ENCODE measurements at regions not wholly inside any gene's neighbourhood (a gene's known extent, or its start where the extent isn't known, plus 50 kb on each side); places are given as distances from the start of the nearest gene placed in this dataset.

DNA sequence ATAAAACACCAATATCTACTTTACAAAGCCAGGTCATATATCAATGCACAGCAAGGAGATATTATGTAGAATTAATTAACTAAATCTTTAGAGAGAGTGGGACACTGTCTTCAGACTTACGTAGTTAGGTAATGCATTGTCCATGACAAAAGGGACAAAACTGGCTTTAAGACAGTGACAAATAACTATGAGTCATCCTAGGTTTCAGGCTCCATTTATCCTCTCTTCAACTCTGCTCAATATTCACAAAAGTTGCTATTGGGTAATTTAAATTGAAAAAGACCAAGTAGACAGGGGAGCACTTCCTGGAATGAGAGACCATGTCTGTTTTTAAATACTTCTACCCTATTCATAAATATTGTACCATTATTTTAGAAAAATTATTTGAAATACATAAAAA lies 464.5 kb downstream of the ARL4A start:
- CTCF ChIA-PET (ENCODE audit: unreplicated experiment), result no interaction called here
- no peaks in the 10 kb centered on the region for H3K9me2 ChIP-seq (ENCODE audit: insufficient read depth, low read length)
- TF ChIP-seq, protein P1, sequence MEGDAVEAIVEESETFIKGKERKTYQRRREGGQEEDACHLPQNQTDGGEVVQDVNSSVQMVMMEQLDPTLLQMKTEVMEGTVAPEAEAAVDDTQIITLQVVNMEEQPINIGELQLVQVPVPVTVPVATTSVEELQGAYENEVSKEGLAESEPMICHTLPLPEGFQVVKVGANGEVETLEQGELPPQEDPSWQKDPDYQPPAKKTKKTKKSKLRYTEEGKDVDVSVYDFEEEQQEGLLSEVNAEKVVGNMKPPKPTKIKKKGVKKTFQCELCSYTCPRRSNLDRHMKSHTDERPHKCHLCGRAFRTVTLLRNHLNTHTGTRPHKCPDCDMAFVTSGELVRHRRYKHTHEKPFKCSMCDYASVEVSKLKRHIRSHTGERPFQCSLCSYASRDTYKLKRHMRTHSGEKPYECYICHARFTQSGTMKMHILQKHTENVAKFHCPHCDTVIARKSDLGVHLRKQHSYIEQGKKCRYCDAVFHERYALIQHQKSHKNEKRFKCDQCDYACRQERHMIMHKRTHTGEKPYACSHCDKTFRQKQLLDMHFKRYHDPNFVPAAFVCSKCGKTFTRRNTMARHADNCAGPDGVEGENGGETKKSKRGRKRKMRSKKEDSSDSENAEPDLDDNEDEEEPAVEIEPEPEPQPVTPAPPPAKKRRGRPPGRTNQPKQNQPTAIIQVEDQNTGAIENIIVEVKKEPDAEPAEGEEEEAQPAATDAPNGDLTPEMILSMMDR (conservative IDR thresholded peaks at IDR 0.05; ENCODE audit: low read length), result no peak
- TF ChIP-seq EZH2phosphoT487 (IDR thresholded peaks at IDR 0.05; ENCODE audit: borderline replicate concordance, low read depth, low read length), result no peak
- POLR2A ChIA-PET, result interaction anchor here (0.7 to 1.3 kb wide), 2 partner anchors 8 to 25 kb away, joined by 3 read pairs; no protein-coding TSS in a partner anchor
- H3K9me3 ChIP-seq (ENCODE audit: low read length), result no peaks in the 10 kb centered on the region
- intact Hi-C loops (cut with micrococcal nuclease; ENCODE audit: unreplicated experiment), result no loop called here
- no peak overlapping the region for H3K4me2 ChIP-seq (ENCODE audit: low read length)
- H3K36me3 ChIP-seq (ENCODE audit: insufficient read depth, low read length), result no peaks in the 10 kb centered on the region
- no peak overlapping the region for H3K27ac ChIP-seq (ENCODE audit: low read depth, low read length, poor library complexity, severe bottlenecking)
- DNase-seq (ENCODE audit: low spot score), result no peak
- no peaks in the 10 kb centered on the region for H4K20me1 ChIP-seq (ENCODE audit: insufficient read depth, low read length)
- H3K4me3 ChIP-seq (ENCODE audit: low read depth, low read length, poor library complexity, severe bottlenecking), result no peak overlapping the region
- no peaks in the 10 kb centered on the region for H3K4me1 ChIP-seq (ENCODE audit: insufficient read depth, low read length, poor library complexity, severe bottlenecking)
- no peaks in the 10 kb centered on the region for H3K79me2 ChIP-seq (ENCODE audit: insufficient read depth, low read depth, low read length)
- BruUV-seq (replicated peaks), result no TSS peak
- no peak overlapping the region for H2AFZ ChIP-seq (ENCODE audit: low read length)

DNA sequence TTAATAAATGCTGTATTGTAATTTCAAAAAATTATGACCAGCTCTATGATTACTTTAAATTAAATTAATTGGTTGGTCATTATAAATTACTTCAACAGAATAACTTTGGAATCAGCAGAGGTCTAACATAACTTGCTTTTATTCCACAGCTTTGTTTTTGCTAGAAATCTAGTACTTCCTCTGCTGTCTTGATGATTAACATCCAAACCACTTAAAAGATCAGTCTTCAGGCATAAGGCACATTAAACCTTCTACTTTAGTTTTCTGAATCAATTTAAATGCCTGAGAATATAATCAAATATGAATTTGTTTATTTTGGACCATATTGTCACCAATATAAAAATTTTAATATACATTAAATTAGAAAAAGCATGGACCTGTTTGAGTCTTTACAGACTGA lies 465.3 kb downstream of the ARL4A start:
- no peak overlapping the region for H3K27ac ChIP-seq (ENCODE audit: low read depth, low read length, poor library complexity, severe bottlenecking)
- H3K36me3 ChIP-seq (ENCODE audit: insufficient read depth, low read length), result no peaks in the 10 kb centered on the region
- no TSS peak for BruUV-seq (replicated peaks)
- H3K4me1 ChIP-seq (ENCODE audit: insufficient read depth, low read length, poor library complexity, severe bottlenecking), result no peaks in the 10 kb centered on the region
- ChIA-PET CTCF (ENCODE audit: unreplicated experiment) (no interaction called here), POLR2A (interaction anchor here (1.2 kb wide), 1 partner anchor 20 kb away, joined by 4 read pairs; no protein-coding TSS in a partner anchor)
- no peaks in the 10 kb centered on the region for H3K9me2 ChIP-seq (ENCODE audit: insufficient read depth, low read length)
- H3K79me2 ChIP-seq (ENCODE audit: insufficient read depth, low read depth, low read length), result no peaks in the 10 kb centered on the region
- no peak for DNase-seq (ENCODE audit: low spot score)
- no peak overlapping the region for H2AFZ ChIP-seq (ENCODE audit: low read length)
- TF ChIP-seq, protein P1 (conservative IDR thresholded peaks at IDR 0.05; ENCODE audit: low read length), result no peak
- no peak for TF ChIP-seq EZH2phosphoT487 (IDR thresholded peaks at IDR 0.05; ENCODE audit: borderline replicate concordance, low read depth, low read length)
- no peak overlapping the region for H3K4me2 ChIP-seq (ENCODE audit: low read length)
- intact Hi-C loops (cut with micrococcal nuclease; ENCODE audit: unreplicated experiment), result no loop called here
- no peaks in the 10 kb centered on the region for H3K9me3 ChIP-seq (ENCODE audit: low read length)
- H3K4me3 ChIP-seq (ENCODE audit: low read depth, low read length, poor library complexity, severe bottlenecking), result no peak overlapping the region
- H4K20me1 ChIP-seq (ENCODE audit: insufficient read depth, low read length), result no peaks in the 10 kb centered on the region

DNA sequence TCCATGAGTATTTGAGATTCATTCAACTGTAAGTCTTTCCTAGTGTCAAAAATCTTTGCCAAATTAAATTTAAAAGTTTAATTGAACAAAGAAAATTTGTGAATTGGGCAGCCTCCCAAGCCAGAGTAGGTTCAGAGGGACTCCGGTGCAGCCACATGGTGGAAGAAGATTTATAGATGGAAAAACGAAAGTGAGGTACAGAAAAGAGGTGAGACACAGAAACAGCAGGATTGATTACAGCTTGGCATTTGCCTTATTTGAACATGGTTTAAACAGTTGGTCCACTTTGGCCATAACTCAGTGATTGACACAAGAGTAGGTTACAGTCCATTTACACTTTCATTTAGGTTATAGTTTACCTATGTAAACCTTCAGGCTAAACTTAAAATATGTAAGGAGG lies 465.8 kb downstream of the ARL4A start:
- intact Hi-C loops (cut with micrococcal nuclease; ENCODE audit: unreplicated experiment), result no loop called here
- no peaks in the 10 kb centered on the region for H3K9me2 ChIP-seq (ENCODE audit: insufficient read depth, low read length)
- H3K9me3 ChIP-seq (ENCODE audit: low read length), result no peaks in the 10 kb centered on the region
- H3K4me2 ChIP-seq (ENCODE audit: low read length), result no peak overlapping the region
- DNase-seq (ENCODE audit: low spot score), result no peak
- BruUV-seq (replicated peaks), result no TSS peak
- no peak overlapping the region for H3K4me3 ChIP-seq (ENCODE audit: low read depth, low read length, poor library complexity, severe bottlenecking)
- POLR2A ChIA-PET, result interaction anchor here (1.2 kb wide), 1 partner anchor 20 kb away, joined by 4 read pairs; no protein-coding TSS in a partner anchor
- H2AFZ ChIP-seq (ENCODE audit: low read length), result no peak overlapping the region
- no peak overlapping the region for H3K27ac ChIP-seq (ENCODE audit: low read depth, low read length, poor library complexity, severe bottlenecking)
- no peaks in the 10 kb centered on the region for H4K20me1 ChIP-seq (ENCODE audit: insufficient read depth, low read length)
- H3K36me3 ChIP-seq (ENCODE audit: insufficient read depth, low read length), result no peaks in the 10 kb centered on the region
- no peaks in the 10 kb centered on the region for H3K79me2 ChIP-seq (ENCODE audit: insufficient read depth, low read depth, low read length)
- no peak for TF ChIP-seq EZH2phosphoT487 (IDR thresholded peaks at IDR 0.05; ENCODE audit: borderline replicate concordance, low read depth, low read length)
- TF ChIP-seq, protein P1 (conservative IDR thresholded peaks at IDR 0.05; ENCODE audit: low read length), result no peak
- H3K4me1 ChIP-seq (ENCODE audit: insufficient read depth, low read length, poor library complexity, severe bottlenecking), result no peaks in the 10 kb centered on the region
- CTCF ChIA-PET (ENCODE audit: unreplicated experiment), result no interaction called here

All from OCI-LY7 (cell line).